ENCODE measurements at regions not wholly inside any gene's neighbourhood (a gene's known extent, or its start where the extent isn't known, plus 50 kb on each side); places are given as distances from the start of the nearest gene placed in this dataset.

DNA sequence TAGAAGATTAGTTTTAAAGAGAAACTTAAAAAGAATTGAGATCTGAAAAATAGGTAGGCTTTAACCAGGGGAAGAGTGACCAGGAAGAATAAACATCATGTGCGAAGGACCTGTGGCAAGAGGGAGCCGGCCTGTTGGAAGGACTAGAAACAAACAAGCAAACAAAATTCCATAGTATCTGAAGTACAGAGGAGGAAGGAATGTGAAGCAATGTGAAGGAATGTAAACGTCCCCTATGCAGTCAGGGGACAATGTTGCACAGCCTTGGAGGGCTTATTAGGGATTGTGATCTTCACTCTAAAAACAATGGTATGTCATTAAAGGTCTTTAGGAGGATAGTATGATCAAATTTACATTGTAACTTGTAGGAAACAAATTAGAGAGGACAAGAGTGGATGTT, 84.4 kb upstream of the PLCL2 start:
- Mint-ChIP-seq H3K27me3 (ENCODE audit: low read depth) (no peaks in the 10 kb centered on the region), H3K27ac (no peak overlapping the region), H3K9me3 (peaks cover 3% of the 10 kb centered on the region), H3K4me3 (no peak overlapping the region), H3K36me3 (ENCODE audit: low read depth) (no peaks in the 10 kb centered on the region), H3K4me1 (peaks cover 15% of the 10 kb centered on the region)
- TF ChIP-seq CTCF (IDR thresholded peaks at IDR 0.05; ENCODE audit: unreplicated experiment in 3 of 3), result no peak

DNA sequence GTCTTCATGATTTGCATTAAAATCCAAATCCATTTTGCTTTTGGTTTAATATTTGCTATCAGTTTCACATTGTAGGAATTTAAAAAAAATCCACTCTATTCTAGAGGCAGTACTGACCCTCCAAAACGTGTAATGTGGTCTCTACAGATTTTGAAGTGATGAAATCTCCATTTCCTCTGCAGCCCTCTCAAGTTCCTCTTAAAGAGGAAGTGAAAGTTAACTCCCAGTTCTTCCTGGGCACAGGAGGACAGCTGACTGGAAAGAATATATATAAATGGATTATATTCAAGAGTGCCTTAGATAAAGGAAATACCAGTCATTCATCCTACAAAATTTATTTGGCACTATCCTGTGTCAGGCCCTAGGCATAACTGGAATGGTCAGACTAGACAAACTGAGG, 83.5 kb upstream of the PLCL2 start:
- H3K9me3 Mint-ChIP-seq, result no peaks in the 10 kb centered on the region
- no peaks in the 10 kb centered on the region for H3K27me3 Mint-ChIP-seq (ENCODE audit: low read depth)
- H3K36me3 Mint-ChIP-seq (ENCODE audit: low read depth), result no peaks in the 10 kb centered on the region
- H3K27ac Mint-ChIP-seq, result no peak overlapping the region
- H3K4me1 Mint-ChIP-seq, result peaks cover 15% of the 10 kb centered on the region
- no peak overlapping the region for H3K4me3 Mint-ChIP-seq
- no peak for TF ChIP-seq CTCF (IDR thresholded peaks at IDR 0.05; ENCODE audit: unreplicated experiment in 3 of 3)

- no peak overlapping the region for H3K4me3 Mint-ChIP-seq
- H3K36me3 Mint-ChIP-seq (ENCODE audit: low read depth), result no peaks in the 10 kb centered on the region
- TF ChIP-seq CTCF (IDR thresholded peaks at IDR 0.05; ENCODE audit: unreplicated experiment in 3 of 3), result no peak
- H3K27ac Mint-ChIP-seq, result no peak overlapping the region
- no peaks in the 10 kb centered on the region for H3K9me3 Mint-ChIP-seq
- no peaks in the 10 kb centered on the region for H3K27me3 Mint-ChIP-seq (ENCODE audit: low read depth)
- peaks cover 15% of the 10 kb centered on the region for H3K4me1 Mint-ChIP-seq
Measured at GRCh38 chr3:16801698-16802097, 83.1 kb upstream of the PLCL2 start.

DNA sequence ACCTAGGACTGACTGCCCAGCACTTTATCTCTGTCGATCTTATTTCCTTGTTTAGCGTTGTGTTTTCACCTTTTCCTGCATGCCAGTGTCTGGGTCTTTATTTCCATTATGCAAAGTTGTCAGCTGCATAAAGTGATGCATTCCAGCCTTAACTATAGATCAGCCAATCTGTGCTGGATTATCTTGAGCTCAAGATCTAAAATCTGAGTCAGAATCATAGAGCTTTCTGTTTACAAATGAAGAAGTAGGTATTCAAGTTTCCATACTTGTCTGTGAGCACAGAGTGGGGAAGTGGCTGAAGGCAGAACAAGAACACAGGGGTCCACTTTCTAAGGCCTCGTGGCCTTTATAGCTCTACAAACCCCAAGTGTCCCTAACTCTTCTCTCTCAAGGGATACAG, 82.4 kb upstream of the PLCL2 start:
- no peaks in the 10 kb centered on the region for H3K27me3 Mint-ChIP-seq (ENCODE audit: low read depth)
- no peak for TF ChIP-seq CTCF (IDR thresholded peaks at IDR 0.05; ENCODE audit: unreplicated experiment in 3 of 3)
- no peak overlapping the region for H3K27ac Mint-ChIP-seq
- H3K9me3 Mint-ChIP-seq, result no peaks in the 10 kb centered on the region
- H3K4me3 Mint-ChIP-seq, result no peak overlapping the region
- H3K36me3 Mint-ChIP-seq (ENCODE audit: low read depth), result no peaks in the 10 kb centered on the region
- peaks cover 15% of the 10 kb centered on the region for H3K4me1 Mint-ChIP-seq

DNA sequence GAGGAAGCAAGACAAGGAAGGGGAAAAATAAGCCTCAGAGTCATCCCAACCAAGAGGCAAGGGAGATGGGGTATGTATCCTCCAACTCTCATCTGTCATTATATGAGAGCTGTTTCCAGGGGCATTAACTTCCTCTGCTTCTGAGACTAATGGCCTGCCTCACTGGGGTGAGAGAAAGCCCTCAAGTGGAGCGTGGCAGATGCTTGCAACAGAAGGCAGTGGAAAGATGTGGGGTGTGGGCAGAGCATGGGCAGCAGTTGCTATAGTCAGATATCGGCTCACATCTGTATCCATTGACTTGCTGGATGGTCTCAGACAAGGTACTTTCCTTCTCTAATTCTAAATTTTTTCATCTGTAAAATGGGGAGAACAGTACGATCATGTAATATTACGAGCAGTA, 81.7 kb upstream of the PLCL2 start:
- no peaks in the 10 kb centered on the region for H3K27me3 Mint-ChIP-seq (ENCODE audit: low read depth)
- H3K9me3 Mint-ChIP-seq, result no peaks in the 10 kb centered on the region
- H3K27ac Mint-ChIP-seq, result no peak overlapping the region
- TF ChIP-seq CTCF (IDR thresholded peaks at IDR 0.05; ENCODE audit: unreplicated experiment in 3 of 3), result no peak
- no peaks in the 10 kb centered on the region for H3K36me3 Mint-ChIP-seq (ENCODE audit: low read depth)
- no peak overlapping the region for H3K4me3 Mint-ChIP-seq
- peaks cover 15% of the 10 kb centered on the region for H3K4me1 Mint-ChIP-seq

DNA sequence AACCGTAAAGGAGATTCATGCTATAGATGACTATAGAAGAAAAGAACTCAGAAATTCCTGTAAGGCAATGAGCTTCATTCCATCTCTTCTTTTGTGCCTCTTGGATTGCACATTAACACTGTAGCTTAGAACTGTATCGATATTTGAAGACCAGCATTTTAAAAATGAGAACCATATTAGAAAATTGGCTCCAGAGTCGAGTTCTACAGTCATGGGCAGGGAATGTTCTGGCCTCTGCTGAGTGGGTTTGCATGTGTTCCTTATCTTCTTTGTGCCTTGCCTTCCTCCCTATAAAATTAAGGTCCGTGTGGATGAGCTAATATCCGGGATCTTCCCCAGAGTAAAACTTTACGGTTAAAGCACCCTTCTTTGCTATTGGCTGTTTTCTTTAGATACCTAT, 77.4 kb upstream of the PLCL2 start:
- Mint-ChIP-seq H3K4me3 (no peak overlapping the region), H3K9me3 (no peaks in the 10 kb centered on the region), H3K36me3 (ENCODE audit: low read depth) (no peaks in the 10 kb centered on the region), H3K4me1 (peaks cover 3% of the 10 kb centered on the region), H3K27ac (no peak overlapping the region), H3K27me3 (ENCODE audit: low read depth) (no peaks in the 10 kb centered on the region)
- TF ChIP-seq CTCF (IDR thresholded peaks at IDR 0.05; ENCODE audit: unreplicated experiment in 3 of 3), result no peak

Data from nephron (organoid).